ENCODE measurements at regions not wholly inside any gene's neighbourhood (a gene's known extent, or its start where the extent isn't known, plus 50 kb on each side); places are given as distances from the start of the nearest gene placed in this dataset.

DNA sequence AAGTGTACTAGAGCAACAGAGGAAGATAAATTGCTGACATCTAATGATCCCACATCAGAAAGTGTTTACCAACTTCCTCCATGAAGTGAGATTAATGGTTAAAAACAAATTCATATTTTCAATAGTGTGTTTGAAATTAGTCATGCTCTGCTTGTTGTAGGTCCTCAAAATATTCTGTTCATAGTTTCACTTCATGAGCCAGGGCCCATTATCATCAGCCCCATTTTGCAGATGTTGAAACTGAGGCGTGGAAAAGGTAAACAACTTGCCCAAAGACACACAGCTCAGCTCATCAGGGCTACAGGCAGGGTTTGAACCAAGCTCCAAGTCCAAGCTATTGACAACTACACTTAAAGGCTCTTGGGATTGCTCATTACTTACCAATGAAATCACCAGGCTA, 103.5 kb upstream of the PPARGC1A start:
- TF ChIP-seq EZH2phosphoT487 (IDR thresholded peaks at IDR 0.05; ENCODE audit: borderline replicate concordance, low read depth, low read length): no peak
- TF ChIP-seq, protein P1, sequence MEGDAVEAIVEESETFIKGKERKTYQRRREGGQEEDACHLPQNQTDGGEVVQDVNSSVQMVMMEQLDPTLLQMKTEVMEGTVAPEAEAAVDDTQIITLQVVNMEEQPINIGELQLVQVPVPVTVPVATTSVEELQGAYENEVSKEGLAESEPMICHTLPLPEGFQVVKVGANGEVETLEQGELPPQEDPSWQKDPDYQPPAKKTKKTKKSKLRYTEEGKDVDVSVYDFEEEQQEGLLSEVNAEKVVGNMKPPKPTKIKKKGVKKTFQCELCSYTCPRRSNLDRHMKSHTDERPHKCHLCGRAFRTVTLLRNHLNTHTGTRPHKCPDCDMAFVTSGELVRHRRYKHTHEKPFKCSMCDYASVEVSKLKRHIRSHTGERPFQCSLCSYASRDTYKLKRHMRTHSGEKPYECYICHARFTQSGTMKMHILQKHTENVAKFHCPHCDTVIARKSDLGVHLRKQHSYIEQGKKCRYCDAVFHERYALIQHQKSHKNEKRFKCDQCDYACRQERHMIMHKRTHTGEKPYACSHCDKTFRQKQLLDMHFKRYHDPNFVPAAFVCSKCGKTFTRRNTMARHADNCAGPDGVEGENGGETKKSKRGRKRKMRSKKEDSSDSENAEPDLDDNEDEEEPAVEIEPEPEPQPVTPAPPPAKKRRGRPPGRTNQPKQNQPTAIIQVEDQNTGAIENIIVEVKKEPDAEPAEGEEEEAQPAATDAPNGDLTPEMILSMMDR (conservative IDR thresholded peaks at IDR 0.05; ENCODE audit: low read length): no peak
